CD4-positive, alpha-beta T cell treated with Interferon gamma for 1 hour (primary cell): ENCODE measurements at regions not wholly inside any gene's neighbourhood (a gene's known extent, or its start where the extent isn't known, plus 50 kb on each side); places are given as distances from the start of the nearest gene placed in this dataset.

Experiments used
- DNase-seq: peaks from one replicate; pipeline ENCODE4 v3.0.0-alpha.2; 2020

- DNase-seq, result no peak
Measured at GRCh38 chr2:9135822-9136558, 70.6 kb upstream of the ASAP2 start.

GRCh38 chr2:9127316-9127715 is 79.3 kb upstream of the ASAP2 start:
- no peak for DNase-seq

GRCh38 chr2:9126540-9126939 is 80.1 kb upstream of the ASAP2 start:
- no peak for DNase-seq

GRCh38 chr2:9124231-9124741 is 82.3 kb upstream of the ASAP2 start:
- DNase-seq, result no peak

GRCh38 chr2:9123069-9123468 is 83.5 kb upstream of the ASAP2 start:
- no peak for DNase-seq

GRCh38 chr2:9122367-9122766 is 84.2 kb upstream of the ASAP2 start:
- no peak for DNase-seq

- no peak for DNase-seq
Measured at GRCh38 chr2:9118383-9118960, 88.1 kb upstream of the ASAP2 start.

- no peak for DNase-seq
Measured at GRCh38 chr2:9115229-9115628, 91.4 kb upstream of the ASAP2 start.

- DNase-seq, result no peak
Measured at GRCh38 chr2:9114458-9114857, 92.2 kb upstream of the ASAP2 start.

- DNase-seq, result no peak
Measured at GRCh38 chr2:9113916-9114315, 92.7 kb upstream of the ASAP2 start.

GRCh38 chr2:9113262-9113661 is 93.3 kb upstream of the ASAP2 start:
- DNase-seq, result no peak

- DNase-seq, result no peak
Measured at GRCh38 chr2:9112079-9112721, 94.4 kb upstream of the ASAP2 start.

- no peak for DNase-seq
Measured at GRCh38 chr2:9110893-9111569, 95.6 kb upstream of the ASAP2 start.

GRCh38 chr2:9110346-9110884 is 96.2 kb upstream of the ASAP2 start:
- DNase-seq, result no peak

- DNase-seq, result no peak
Measured at GRCh38 chr2:9109871-9110270, 96.7 kb upstream of the ASAP2 start.

GRCh38 chr2:9108210-9108967 is 98.2 kb upstream of the ASAP2 start:
- DNase-seq, result no peak

GRCh38 chr2:9107168-9108025 is 99.2 kb upstream of the ASAP2 start:
- DNase-seq, result no peak

- DNase-seq, result no peak
Measured at GRCh38 chr2:9106338-9107167, 100.1 kb upstream of the ASAP2 start.

GRCh38 chr2:9105601-9106337 is 100.8 kb upstream of the ASAP2 start:
- no peak for DNase-seq
